ENCODE measurements at regions not wholly inside any gene's neighbourhood (a gene's known extent, or its start where the extent isn't known, plus 50 kb on each side); places are given as distances from the start of the nearest gene placed in this dataset.

DNA sequence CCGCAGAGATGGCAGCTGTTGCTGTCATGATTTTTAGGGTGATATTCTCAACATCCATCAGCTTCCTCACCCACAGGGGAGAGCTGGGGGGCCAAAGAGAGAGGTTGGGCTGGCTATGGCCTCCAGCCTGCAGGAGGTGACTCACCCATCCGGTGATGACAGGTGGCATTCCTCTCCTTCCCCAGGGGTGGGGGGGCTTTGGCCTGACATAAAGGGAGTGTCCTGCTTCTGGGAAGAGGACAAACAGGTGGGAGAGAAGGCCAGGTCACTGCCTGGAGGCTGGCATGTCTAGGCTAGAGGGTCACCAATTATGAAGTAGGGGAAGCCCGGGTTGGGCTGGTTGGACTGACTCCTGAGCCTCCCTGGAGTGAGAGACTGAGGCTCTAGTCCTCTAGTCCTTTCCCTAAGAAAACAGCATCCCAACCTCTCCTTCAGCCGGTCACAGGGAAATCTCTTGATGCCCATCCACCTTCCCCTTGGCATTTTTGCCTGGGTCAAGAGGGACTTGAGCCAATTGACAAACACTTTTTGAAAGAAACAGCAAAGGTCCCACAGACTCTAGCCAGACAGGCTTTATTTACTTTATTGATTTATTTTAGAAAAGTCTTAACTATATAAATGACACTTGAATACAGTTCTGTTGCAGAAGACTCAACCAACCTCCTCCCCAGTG, 79.8 kb upstream of the ZNF716 start:
- TF ChIP-seq POLR2A (IDR thresholded peaks at IDR 0.05; ENCODE audit: low read depth, low read length) (no peak), POLR2AphosphoS5 (IDR thresholded peaks at IDR 0.05; ENCODE audit: low read depth, low read length) (no peak), TAF1 (IDR thresholded peaks at IDR 0.05; ENCODE audit: borderline replicate concordance, low read depth, low read length) (no peak)

All from GM12892 (cell line).